ENCODE measurements at regions not wholly inside any gene's neighbourhood (a gene's known extent, or its start where the extent isn't known, plus 50 kb on each side); places are given as distances from the start of the nearest gene placed in this dataset.

DNA sequence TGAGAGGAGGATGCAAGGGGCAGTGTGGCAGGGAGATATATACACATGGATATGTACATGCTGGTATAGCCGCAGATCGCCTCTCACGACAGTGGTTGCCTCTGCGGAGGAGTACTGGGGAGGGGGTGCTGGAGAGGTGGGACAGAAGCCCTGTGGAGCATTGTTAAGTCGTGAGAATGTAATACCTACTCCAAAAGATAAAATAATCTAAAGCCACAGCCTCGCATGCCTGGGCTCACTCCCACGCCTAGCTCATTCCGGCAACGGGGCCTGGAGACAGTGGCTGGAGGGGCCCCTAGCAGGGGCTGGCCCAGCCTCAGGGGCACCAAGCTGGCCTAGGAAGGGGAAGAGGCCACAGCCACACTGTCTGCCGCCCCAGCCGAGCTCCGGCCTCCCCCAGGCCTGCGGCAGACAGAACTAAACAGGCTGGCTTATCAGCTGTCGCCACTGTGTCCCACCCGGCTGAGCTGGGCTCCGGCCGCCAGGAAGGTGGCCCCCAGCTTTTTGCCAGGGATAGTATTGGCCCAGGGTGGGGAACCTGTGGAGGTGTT, 65.1 kb upstream of the LCTL start:
- Histone ChIP-seq H3K27me3 (no peaks in the 10 kb centered on the region), H3K4me3 (no peak overlapping the region), H3K9me3 (no peaks in the 10 kb centered on the region), H3K27ac (no peak overlapping the region), H3K36me3 (no peaks in the 10 kb centered on the region), H3K4me1 (no peaks in the 10 kb centered on the region)
- no peak for DNase-seq
- TF ChIP-seq POLR2AphosphoS5 (IDR thresholded peaks at IDR 0.05), result no peak
- no peak for TF ChIP-seq POLR2A (IDR thresholded peaks at IDR 0.05)
- TF ChIP-seq EP300 (IDR thresholded peaks at IDR 0.05), result no peak
- TF ChIP-seq, protein P1, sequence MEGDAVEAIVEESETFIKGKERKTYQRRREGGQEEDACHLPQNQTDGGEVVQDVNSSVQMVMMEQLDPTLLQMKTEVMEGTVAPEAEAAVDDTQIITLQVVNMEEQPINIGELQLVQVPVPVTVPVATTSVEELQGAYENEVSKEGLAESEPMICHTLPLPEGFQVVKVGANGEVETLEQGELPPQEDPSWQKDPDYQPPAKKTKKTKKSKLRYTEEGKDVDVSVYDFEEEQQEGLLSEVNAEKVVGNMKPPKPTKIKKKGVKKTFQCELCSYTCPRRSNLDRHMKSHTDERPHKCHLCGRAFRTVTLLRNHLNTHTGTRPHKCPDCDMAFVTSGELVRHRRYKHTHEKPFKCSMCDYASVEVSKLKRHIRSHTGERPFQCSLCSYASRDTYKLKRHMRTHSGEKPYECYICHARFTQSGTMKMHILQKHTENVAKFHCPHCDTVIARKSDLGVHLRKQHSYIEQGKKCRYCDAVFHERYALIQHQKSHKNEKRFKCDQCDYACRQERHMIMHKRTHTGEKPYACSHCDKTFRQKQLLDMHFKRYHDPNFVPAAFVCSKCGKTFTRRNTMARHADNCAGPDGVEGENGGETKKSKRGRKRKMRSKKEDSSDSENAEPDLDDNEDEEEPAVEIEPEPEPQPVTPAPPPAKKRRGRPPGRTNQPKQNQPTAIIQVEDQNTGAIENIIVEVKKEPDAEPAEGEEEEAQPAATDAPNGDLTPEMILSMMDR (IDR thresholded peaks at IDR 0.05), result no peak
- 82 to 91% methylated on average over 17 of the region's 17 CpGs for WGBS, 2 donors
- intact Hi-C loops (cut with DNase I), result no loop called here

DNA sequence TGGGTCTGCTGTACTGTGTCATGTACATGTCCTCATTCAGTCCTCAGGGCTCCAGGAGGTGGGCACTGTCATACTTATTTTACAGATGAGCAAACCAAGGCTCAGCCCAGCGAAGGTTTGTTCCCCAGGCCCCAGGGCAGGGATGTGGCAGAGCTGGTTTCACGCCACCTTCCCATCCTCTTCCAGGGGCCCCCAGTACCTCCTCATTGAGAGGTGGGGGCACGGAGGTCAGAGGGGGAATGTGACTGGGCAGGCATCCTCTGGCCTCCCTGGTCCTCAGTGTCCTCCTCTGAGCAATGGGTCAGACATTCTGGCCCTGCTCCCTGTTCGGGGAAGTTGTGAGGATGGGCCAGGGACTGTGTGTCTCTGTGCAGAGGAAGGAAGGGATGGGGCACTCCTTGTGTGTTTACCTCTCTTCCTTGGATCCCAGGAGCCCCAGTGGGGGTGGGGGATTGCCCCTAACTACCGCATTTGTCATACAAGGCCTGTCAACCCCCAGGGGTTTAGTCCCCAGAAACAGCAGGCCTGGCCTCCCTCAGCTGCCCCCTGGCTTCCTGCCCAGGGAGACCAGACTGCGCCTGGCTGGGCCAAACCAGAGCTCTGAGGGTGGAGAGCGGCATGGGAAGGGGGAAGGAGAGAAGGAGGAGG, 65.9 kb upstream of the LCTL start:
- Histone ChIP-seq H3K4me3 (no peak overlapping the region), H3K4me1 (no peaks in the 10 kb centered on the region), H3K9me3 (no peaks in the 10 kb centered on the region), H3K27ac (no peak overlapping the region), H3K36me3 (no peaks in the 10 kb centered on the region), H3K27me3 (no peaks in the 10 kb centered on the region)
- intact Hi-C loops (cut with DNase I), result no loop called here
- TF ChIP-seq, protein P1 (IDR thresholded peaks at IDR 0.05), result no peak
- TF ChIP-seq POLR2A (IDR thresholded peaks at IDR 0.05) (no peak), EP300 (IDR thresholded peaks at IDR 0.05) (no peak), POLR2AphosphoS5 (IDR thresholded peaks at IDR 0.05) (no peak)
- no peak for DNase-seq
- WGBS, 2 donors, result 79 to 89% methylated on average over 7 of the region's 7 CpGs

DNA sequence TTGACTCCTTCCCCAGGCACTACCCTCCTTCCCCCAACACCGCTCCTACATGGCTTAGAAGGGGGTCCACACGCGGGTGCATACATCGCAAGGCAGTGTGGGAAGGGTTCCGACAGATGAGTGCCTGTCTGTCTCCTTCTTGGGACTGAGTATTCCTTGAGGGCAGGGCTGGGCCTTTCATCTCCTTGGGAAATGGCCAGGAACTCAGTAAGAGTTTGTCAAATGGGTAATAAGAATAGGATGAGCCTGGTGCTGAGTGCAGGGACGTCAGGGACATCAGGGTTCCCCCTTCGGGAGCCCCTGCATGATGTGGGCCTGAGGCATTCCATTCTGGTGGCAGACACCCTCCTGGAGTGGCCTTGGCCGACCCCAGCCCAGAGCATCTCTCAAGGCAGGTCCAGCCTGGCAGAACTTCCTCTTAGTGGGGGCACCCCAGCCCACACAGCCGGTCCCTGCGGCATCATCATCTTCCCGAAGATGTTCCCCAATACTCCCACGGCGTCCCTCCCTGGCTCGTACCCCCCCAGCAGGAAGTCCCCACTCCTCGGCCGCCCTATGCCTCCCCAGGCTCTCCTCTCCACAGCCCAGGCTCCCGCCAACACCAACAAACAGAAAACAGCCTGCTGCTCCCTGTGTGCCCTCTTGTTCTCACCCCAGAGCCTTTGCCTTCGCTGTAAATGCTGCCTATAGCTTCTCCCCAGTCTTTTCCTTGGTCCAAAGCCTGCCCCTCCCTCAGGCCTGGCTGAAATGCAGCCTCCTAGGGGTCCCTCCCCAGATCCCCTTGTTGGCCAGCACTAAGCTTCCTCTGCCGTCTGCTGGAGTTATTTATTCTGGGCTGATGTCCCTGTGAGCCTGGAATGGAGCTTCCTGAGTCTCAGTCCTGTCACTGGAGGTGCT, 67.5 kb upstream of the LCTL start:
- 77 to 82% methylated on average over 19 of the region's 19 CpGs for WGBS, 2 donors
- no peaks in the 10 kb centered on the region for H3K36me3 ChIP-seq
- no peaks in the 10 kb centered on the region for H3K4me1 ChIP-seq
- H3K27ac ChIP-seq, result no peak overlapping the region
- no peaks in the 10 kb centered on the region for H3K27me3 ChIP-seq
- H3K4me3 ChIP-seq, result no peak overlapping the region
- TF ChIP-seq, protein P1 (IDR thresholded peaks at IDR 0.05), result no peak
- no peak for TF ChIP-seq POLR2AphosphoS5 (IDR thresholded peaks at IDR 0.05)
- no peak for TF ChIP-seq POLR2A (IDR thresholded peaks at IDR 0.05)
- TF ChIP-seq EP300 (IDR thresholded peaks at IDR 0.05), result no peak
- DNase-seq, result no peak
- no peaks in the 10 kb centered on the region for H3K9me3 ChIP-seq
- intact Hi-C loops (cut with DNase I), result no loop called here

DNA sequence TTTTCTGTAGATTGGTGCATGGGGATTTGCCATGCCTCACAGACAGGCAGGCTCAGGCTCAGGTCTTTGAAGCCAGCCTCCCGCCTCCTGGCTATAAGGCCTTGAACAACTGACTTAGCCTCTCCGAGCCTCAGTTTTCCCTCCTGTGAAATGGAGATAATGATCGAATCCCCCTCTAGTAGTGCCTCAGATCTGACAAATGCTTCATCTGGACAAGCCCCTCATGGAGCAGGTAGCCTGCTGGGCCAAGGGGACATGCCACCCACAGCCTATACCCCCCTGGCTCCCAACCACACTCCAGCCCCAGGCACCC, 68.1 kb upstream of the LCTL start:
- H3K4me1 ChIP-seq, result no peaks in the 10 kb centered on the region
- H3K27ac ChIP-seq, result no peak overlapping the region
- no peak overlapping the region for H3K4me3 ChIP-seq
- no peak for TF ChIP-seq POLR2AphosphoS5 (IDR thresholded peaks at IDR 0.05)
- TF ChIP-seq EP300 (IDR thresholded peaks at IDR 0.05), result no peak
- TF ChIP-seq, protein P1 (IDR thresholded peaks at IDR 0.05), result no peak
- no peak for TF ChIP-seq POLR2A (IDR thresholded peaks at IDR 0.05)
- H3K9me3 ChIP-seq, result no peaks in the 10 kb centered on the region
- H3K36me3 ChIP-seq, result no peaks in the 10 kb centered on the region
- intact Hi-C loops (cut with DNase I), result no loop called here
- no peaks in the 10 kb centered on the region for H3K27me3 ChIP-seq
- WGBS, 2 donors, result 95 to 96% methylated on average over 3 of the region's 3 CpGs
- DNase-seq, result no peak

Measured in sigmoid colon (tissue), 6 donors.